GM19025 (cell line): ENCODE measurements at regions not wholly inside any gene's neighbourhood (a gene's known extent, or its start where the extent isn't known, plus 50 kb on each side); places are given as distances from the start of the nearest gene placed in this dataset.
"Not testable (repeated sequence)": the region's sequence is repeated elsewhere in the genome, so short reads cannot be mapped to it uniquely, and the experiment has no call there.

Experiments
- ATAC-seq: cut with Tn5 transposase; IDR thresholded peaks from one replicate; pipeline ENCODE4 v1.9.1; 2021; ENCODE audit warnings: mild to moderate bottlenecking, low read depth, moderate library complexity; ENCODE audit not compliant: unreplicated experiment

DNA sequence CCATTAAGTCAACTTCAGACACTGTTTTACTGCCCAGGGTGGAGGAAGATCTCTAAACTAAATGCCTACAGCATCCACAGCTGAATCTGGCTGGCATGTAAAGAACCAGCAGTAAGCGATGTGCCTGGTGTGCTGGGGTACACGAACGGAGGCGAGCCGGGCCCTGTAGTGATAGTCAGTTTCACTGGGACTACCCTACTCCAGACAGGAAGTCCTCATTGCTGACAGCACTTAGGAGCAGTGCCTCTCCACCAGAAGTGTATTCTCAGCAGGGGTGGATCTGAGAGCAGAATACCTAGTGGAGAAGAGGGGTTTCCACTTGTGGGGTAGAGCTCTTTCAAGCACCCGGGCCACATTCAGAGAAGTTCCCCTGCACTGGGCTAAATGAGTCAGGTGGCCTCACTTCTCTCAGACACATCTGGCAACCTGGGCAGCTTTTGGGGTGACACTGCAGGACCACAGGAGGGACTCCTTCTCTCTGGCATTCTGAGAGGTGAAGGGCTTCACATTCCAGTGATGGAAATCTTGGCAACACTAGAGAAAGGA is 290.3 kb upstream of the PLGLB1 start:
- not testable (repeated sequence) for ATAC-seq

DNA sequence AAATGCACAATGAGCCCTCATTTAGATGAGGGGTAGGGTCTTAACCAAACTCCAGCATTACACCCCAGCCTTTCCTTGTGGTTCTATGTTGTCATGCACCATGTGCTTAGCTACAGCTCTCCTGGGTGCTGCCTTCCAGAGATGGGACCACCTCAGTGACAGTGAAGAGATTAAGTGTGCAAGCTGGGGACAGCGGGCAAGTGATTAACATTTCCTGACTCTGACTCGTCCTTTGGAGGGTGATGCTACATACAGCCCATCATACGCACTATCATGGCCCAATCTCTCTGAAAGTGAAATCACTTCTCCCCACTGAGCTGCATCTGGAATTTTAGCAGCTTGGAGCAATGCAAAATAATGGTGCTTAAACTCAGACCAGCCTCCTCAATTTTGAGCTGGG is 293.0 kb upstream of the PLGLB1 start:
- ATAC-seq, result not testable (repeated sequence)

DNA sequence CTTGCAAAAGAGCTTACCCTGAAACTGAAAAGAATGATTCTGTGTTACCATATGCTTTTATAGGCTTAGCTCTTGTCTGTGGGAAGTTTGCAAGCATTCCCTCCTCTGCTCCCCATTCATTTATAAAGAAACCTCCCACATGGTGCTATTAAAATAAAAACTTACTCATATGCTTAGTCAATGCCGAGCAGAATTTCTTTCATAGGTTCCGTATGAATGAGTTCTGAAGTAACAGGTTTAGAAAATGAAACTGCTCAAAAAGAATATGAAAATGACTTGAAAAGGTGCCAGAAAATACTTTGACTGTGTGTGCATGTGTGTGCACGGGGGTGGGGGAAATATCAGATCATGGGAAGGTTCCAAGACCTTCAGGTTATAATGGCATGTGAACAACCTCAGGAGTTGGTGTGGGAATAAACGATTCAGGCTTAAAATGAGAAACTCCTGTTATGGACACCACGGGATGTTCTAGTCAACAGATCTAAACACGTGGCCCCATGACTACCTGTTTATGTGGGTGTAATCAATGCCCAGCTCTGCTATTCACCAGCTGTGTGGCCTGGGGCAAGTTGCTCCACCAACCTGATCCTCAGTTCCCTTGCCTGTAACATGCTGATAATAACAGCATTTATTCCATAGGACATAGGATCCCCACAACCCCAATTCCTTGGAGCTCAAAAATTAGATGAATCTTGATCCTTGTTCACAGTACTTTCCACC is 293.7 kb upstream of the PLGLB1 start:
- not testable (repeated sequence) for ATAC-seq

DNA sequence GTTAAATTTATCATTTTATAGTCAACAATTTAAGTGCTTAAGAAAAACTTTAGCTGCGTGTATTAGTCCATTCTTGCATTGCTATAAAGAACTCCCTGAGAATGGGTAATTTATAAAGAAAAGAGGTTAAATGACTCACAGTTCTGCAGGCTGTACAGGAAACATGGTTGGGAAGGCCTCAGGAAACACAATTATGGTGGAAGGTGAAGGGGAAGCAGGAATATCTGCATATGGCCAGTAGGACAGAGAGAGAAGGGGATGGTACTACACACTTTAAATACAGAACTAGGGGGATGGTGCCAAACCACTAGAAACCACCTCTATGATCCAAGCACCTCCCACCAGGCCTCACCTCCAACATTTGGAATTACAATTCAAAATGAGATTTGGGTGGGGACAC is 295.5 kb upstream of the PLGLB1 start:
- not testable (repeated sequence) for ATAC-seq

- not testable (repeated sequence) for ATAC-seq
These were observed 297.3 kb upstream of the PLGLB1 start for GRCh38 chr2:87318814-87319491.

DNA sequence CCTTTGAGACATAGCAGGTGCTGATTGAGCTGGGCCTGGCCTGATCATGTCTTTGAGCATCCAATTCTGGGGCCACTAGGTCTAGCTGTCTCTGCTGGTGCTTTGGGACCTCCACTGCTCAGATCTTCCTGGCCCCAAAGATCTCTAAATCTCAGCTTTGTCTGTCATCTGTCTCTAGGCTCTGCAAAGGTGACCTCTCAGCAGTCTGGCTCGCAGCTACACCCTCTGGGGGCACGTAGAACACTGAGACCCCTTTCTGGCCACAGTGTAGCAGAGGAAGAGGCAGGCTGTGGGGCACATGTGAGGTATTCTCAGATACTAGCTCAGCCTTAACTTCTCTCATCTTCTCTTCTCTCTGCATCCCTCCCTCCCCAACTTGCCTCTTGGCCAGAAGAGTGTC is 298.1 kb upstream of the PLGLB1 start:
- not testable (repeated sequence) for ATAC-seq

- ATAC-seq, result not testable (repeated sequence)
These were observed 299.6 kb upstream of the PLGLB1 start for GRCh38 chr2:87321201-87321600.

- not testable (repeated sequence) for ATAC-seq
These were observed 302.8 kb upstream of the PLGLB1 start for GRCh38 chr2:87324335-87325041.

- ATAC-seq, result not testable (repeated sequence)
These were observed 303.6 kb upstream of the PLGLB1 start for GRCh38 chr2:87325042-87325910.

- not testable (repeated sequence) for ATAC-seq
These were observed 304.3 kb upstream of the PLGLB1 start for GRCh38 chr2:87325911-87326294.

- not testable (repeated sequence) for ATAC-seq
These were observed 305.1 kb upstream of the PLGLB1 start for GRCh38 chr2:87326754-87327153.

DNA sequence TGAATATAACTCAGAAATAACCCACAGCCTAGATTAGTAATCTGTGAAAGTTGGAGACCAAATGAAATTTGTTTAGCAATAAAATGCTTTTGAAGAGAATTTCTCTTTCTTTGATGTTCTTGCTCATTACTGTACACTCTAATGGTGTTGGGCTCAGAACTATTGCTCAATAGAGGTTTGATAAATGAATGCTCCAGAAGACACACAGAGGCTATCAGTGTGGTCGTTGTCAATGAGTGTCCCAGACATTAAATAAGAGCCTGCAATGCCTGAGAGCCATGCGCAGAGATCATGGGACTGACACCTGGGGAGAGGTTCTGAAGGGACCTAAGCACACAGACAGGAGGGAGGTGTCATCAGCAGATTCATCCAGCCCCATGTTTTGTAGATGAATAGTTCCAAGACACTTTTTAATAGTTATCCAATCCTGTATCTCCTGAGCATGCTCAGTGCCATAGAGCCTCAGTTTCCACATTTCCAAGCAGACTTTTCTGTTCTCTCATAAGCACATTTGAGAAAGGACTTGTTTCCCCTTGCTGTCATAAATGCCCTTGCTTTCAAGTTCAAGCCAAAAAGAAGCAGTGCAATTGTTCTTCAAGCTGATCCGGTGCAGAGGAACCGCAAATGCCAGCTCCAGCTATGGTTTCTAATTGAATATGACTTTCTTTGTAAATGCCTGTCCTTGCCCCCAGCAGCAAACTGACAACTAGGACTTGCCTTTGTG is 306.2 kb upstream of the PLGLB1 start:
- not testable (repeated sequence) for ATAC-seq

DNA sequence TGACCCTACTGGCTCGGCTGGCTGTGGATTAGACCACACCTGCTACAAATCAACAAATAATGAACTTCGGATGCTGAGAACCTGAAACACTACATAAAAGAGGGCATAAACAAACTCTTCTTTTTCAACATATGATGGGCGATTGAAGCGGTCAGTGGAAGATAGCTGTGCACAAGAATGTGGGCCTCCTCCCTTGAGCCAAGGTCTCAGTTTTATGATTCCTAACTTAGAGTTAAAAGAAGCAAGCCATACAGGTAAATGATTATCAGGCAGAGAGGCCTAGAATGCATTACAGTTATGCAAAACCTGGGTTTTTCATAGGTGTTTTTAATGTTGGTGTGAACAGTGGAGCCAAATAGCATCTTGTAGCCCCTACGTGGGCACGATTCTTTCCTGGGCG is 307.9 kb upstream of the PLGLB1 start:
- not testable (repeated sequence) for ATAC-seq

GRCh38 chr2:87330486-87330885 is 308.8 kb upstream of the PLGLB1 start:
- not testable (repeated sequence) for ATAC-seq

DNA sequence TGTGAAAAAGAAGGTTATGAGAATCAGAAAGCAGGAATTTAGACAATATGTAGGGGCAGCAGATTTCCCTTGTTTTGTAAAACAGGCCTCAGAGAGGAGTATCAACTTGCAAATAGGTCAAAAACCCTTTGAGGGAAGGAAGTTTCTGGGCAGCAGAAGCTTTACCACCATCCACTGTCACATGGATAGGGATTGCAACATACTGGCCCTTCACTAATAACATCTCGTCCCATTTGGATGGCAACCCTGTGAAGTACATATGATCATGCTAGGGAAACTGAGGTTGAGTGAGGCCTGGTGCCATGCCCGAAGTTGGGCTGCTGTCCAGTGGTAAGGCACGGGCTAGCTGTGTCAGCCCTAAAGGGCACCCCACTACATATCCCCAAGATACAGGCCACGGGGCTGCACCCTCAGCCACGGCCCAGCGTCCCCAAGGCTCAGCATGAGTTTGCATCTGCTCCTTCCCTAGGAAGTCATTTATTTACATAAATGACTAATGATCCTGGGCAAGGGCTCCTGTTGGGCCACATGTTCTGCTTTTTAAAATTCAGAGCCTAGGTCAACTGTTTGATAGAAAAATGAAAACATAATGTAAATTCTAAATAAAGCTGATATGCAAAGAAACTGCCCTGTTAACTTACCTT is 310.4 kb upstream of the PLGLB1 start:
- ATAC-seq, result not testable (repeated sequence)

DNA sequence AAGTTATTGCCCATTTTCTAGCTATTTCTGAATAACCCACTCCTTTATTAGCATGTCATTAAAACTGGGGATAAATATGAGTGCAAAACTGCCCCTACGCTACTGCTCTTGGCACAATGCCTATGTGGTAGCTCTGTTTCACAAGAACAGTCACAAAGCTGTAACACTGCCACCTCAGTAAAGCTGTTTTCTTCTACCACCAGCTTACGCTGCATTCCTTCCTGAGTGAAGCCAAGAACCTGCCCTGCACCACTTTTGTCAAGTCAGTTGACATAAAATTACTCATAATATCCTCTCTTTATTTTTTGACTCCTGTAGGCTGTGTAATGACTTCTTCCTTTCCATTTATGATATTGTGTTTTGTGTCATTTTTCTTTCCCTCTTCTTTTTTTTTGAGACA is 313.2 kb upstream of the PLGLB1 start:
- not testable (repeated sequence) for ATAC-seq

GRCh38 chr2:87338998-87339397 is 317.4 kb upstream of the PLGLB1 start:
- ATAC-seq, result not testable (repeated sequence)

DNA sequence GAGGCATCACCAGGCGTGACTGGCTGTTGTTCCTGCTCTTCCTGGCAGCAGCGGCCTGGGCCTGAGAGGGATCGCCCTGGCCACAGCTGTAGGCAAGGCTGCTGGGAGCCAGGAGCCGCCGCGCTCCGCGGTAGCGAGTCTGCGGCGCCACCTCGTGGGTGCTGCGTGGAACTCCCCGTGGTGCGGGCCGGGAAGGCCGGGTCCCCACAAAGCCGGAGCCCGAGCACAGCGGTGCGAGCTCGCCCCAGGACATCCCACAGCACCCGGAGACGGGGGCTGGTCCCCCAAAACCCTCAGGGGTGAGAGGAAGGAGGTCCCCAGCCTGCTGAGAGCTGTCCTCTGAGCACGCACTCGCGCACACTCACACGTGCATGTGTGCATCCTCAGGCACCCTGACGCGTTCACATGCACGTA is 320.0 kb upstream of the PLGLB1 start:
- not testable (repeated sequence) for ATAC-seq

- ATAC-seq, result not testable (repeated sequence)
These were observed 320.5 kb upstream of the PLGLB1 start for GRCh38 chr2:87342175-87342574.
